Endodermal cell (in vitro differentiated cells): ENCODE measurements at regions not wholly inside any gene's neighbourhood (a gene's known extent, or its start where the extent isn't known, plus 50 kb on each side); places are given as distances from the start of the nearest gene placed in this dataset.

ENCODE experiments used
- DNase-seq: peaks from one replicate; pipeline ENCODE4 v3.0.0-alpha.2; 2017
- H3K27ac ChIP-seq: 2 replicates; pipeline ENCODE4 v1.5.1; 2013; ENCODE audit warnings: mild to moderate bottlenecking, low read depth, low read length, moderate library complexity
- H3K27me3 ChIP-seq: 2 replicates; pipeline ENCODE4 v1.6.1; 2013; ENCODE audit warnings: mild to moderate bottlenecking, low read length, moderate library complexity; ENCODE audit not compliant: insufficient read depth, control insufficient read depth, poor library complexity, severe bottlenecking
- H3K36me3 ChIP-seq: 2 replicates; pipeline ENCODE4 v1.7.0; 2013; ENCODE audit warnings: mild to moderate bottlenecking, low read length, moderate library complexity; ENCODE audit not compliant: control insufficient read depth, insufficient read depth
- H3K4me1 ChIP-seq: one replicate; pipeline ENCODE4 v1.7.0; 2013; ENCODE audit warnings: low read length; ENCODE audit not compliant: control insufficient read depth, insufficient read depth
- H3K4me3 ChIP-seq: 2 replicates; pipeline ENCODE4 v1.5.1; 2013; ENCODE audit warnings: mild to moderate bottlenecking, low read length, moderate library complexity
- H3K9ac ChIP-seq: 2 replicates; pipeline ENCODE4 v1.6.1; 2013; ENCODE audit warnings: mild to moderate bottlenecking, low read length, moderate library complexity; ENCODE audit not compliant: poor library complexity, severe bottlenecking; ENCODE audit errors: extremely low read depth
- H3K9me3 ChIP-seq: 2 replicates; pipeline ENCODE4 v1.6.1; 2013; ENCODE audit warnings: mild to moderate bottlenecking, low read length, moderate library complexity; ENCODE audit not compliant: control insufficient read depth
- H3K27ac Mint-ChIP-seq: 2 replicates; pipeline ENCODE4 v1.8.0; 2020; ENCODE audit warnings: mixed read lengths
- H3K27me3 Mint-ChIP-seq: 2 replicates; pipeline ENCODE4 v1.8.0; 2021; ENCODE audit warnings: mild to moderate bottlenecking, mixed read lengths; ENCODE audit not compliant: insufficient read depth
- H3K36me3 Mint-ChIP-seq: 2 replicates; pipeline ENCODE4 v1.8.0; 2020; ENCODE audit warnings: low read depth, mixed read lengths
- H3K4me1 Mint-ChIP-seq: 2 replicates; pipeline ENCODE4 v1.8.0; 2020; ENCODE audit warnings: mixed read lengths
- H3K4me3 Mint-ChIP-seq: 2 replicates; pipeline ENCODE4 v1.8.0; 2020; ENCODE audit warnings: mild to moderate bottlenecking, moderate library complexity, mixed read lengths
- H3K9me3 Mint-ChIP-seq: 2 replicates; pipeline ENCODE4 v1.8.0; 2020; ENCODE audit warnings: mild to moderate bottlenecking, mixed read lengths
- CTCF ChIP-seq: fragments of 200-600 bp; sonication (generic); conservative IDR thresholded peaks from 2 replicates; pipeline ENCODE4 v1.5.0; 2021; ENCODE audit warnings: antibody characterized with exemption, mild to moderate bottlenecking
- WGBS, 2 experiments: methylation state at CpG; one replicate each; pipeline versions ENCODE4 v1.1.5 to v1.1.7; 2013; ENCODE audit warnings: missing lambda C conversion rate in 2 of 2, mixed read lengths in 1 of 2; ENCODE audit not compliant: insufficient coverage in 1 of 2, insufficient read length in 1 of 2; 5-methylcytosine and 5-hydroxymethylcytosine counted together

- H3K4me3 ChIP-seq = no peak overlapping the region
- no peak overlapping the region for H3K9ac ChIP-seq
- no peaks in the 10 kb centered on the region for H3K9me3 Mint-ChIP-seq
- no peak overlapping the region for H3K27ac Mint-ChIP-seq
- no peaks in the 10 kb centered on the region for H3K36me3 ChIP-seq
- H3K27me3 Mint-ChIP-seq = no peaks in the 10 kb centered on the region
- H3K9me3 ChIP-seq = no peaks in the 10 kb centered on the region
- WGBS, 2 experiments = 92 to 96% methylated on average over 4 of the region's 4 CpGs
- H3K4me1 ChIP-seq = no peaks in the 10 kb centered on the region
- peaks cover 3% of the 10 kb centered on the region for H3K4me1 Mint-ChIP-seq
- no peak overlapping the region for H3K27ac ChIP-seq
- no peak overlapping the region for H3K4me3 Mint-ChIP-seq
- no peaks in the 10 kb centered on the region for H3K36me3 Mint-ChIP-seq
- H3K27me3 ChIP-seq = no peaks in the 10 kb centered on the region
- no peak for DNase-seq
- TF ChIP-seq CTCF = no peak
Measured at GRCh38 chr2:220985561-220985960, 586.5 kb downstream of the EPHA4 start.

DNA sequence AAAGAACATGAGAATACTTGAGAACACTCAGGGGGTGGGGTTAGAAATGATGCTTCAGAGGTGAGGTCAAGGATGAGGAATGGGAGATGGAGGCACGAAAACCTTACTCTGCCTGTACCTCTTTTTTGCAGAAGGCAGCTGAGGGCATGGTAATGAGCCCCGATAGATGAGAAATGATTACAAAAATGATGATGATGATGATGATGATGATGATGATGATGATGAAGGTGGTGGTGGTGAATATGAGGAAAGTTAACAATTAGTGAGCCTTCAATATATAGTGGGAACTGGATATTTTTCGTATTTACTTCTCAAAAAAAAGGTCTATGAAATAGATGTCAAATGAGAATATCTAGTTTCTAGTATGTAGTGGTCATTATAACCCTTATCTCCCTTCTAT is 584.3 kb downstream of the EPHA4 start:
- H3K4me1 ChIP-seq = no peaks in the 10 kb centered on the region
- no peaks in the 10 kb centered on the region for H3K36me3 ChIP-seq
- no peaks in the 10 kb centered on the region for H3K27me3 ChIP-seq
- Mint-ChIP-seq H3K4me1 (peaks cover 3% of the 10 kb centered on the region), H3K27me3 (no peaks in the 10 kb centered on the region), H3K27ac (no peak overlapping the region), H3K36me3 (no peaks in the 10 kb centered on the region), H3K9me3 (no peaks in the 10 kb centered on the region), H3K4me3 (no peak overlapping the region)
- H3K27ac ChIP-seq = no peak overlapping the region
- WGBS, 2 experiments = 90 to 100% methylated on average over 2 of the region's 3 CpGs
- no peak for DNase-seq
- H3K9ac ChIP-seq = no peak overlapping the region
- no peak for TF ChIP-seq CTCF
- no peak overlapping the region for H3K4me3 ChIP-seq
- H3K9me3 ChIP-seq = no peaks in the 10 kb centered on the region

GRCh38 chr2:220991972-220992371 is 580.1 kb downstream of the EPHA4 start:
- DNase-seq = no peak
- H3K27me3 Mint-ChIP-seq = no peaks in the 10 kb centered on the region
- H3K36me3 ChIP-seq = no peaks in the 10 kb centered on the region
- TF ChIP-seq CTCF = no peak
- no peaks in the 10 kb centered on the region for H3K36me3 Mint-ChIP-seq
- H3K27ac Mint-ChIP-seq = no peak overlapping the region
- no peaks in the 10 kb centered on the region for H3K9me3 Mint-ChIP-seq
- no peak overlapping the region for H3K4me3 Mint-ChIP-seq
- no peaks in the 10 kb centered on the region for H3K4me1 Mint-ChIP-seq
- H3K4me3 ChIP-seq = no peak overlapping the region
- no peak overlapping the region for H3K27ac ChIP-seq
- no peaks in the 10 kb centered on the region for H3K9me3 ChIP-seq
- H3K4me1 ChIP-seq = no peaks in the 10 kb centered on the region
- no peak overlapping the region for H3K9ac ChIP-seq
- H3K27me3 ChIP-seq = no peaks in the 10 kb centered on the region
